ENCODE measurements at regions not wholly inside any gene's neighbourhood (a gene's known extent, or its start where the extent isn't known, plus 50 kb on each side); places are given as distances from the start of the nearest gene placed in this dataset.
"Not testable (repeated sequence)": the region's sequence is repeated elsewhere in the genome, so short reads cannot be mapped to it uniquely, and the experiment has no call there.

DNA sequence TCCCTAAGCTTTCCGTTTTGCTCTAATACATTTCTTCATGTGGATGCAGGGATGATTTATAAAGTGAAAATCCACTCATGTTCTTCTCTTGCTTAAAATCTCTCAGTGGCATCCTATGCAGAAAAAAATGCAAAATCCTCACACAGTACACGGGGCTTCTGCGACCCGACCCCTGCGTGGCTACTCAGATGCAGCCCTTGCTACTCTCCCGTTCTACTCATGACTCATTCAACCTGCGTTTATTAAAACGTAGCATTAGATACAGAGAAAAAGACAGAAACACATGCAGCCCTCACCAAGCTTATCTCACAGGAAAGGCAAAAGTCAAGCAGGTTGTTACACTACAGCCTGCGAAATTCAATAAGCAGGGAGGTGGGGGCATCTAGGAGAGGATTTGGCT, 284.4 kb upstream of the PFKP start:
- Histone ChIP-seq H3K4me3 (no peak overlapping the region), H3K9me3 (peaks cover 2% of the 10 kb centered on the region), H3K27ac (no peak overlapping the region), H3K27me3 (peaks cover 5% of the 10 kb centered on the region), H3K36me3 (no peaks in the 10 kb centered on the region), H3K4me1 (no peaks in the 10 kb centered on the region)
- DNase-seq (ENCODE audit: low spot score in 2 of 2): no peak
- TF ChIP-seq POLR2A (IDR thresholded peaks at IDR 0.05) (no peak), POLR2AphosphoS5 (IDR thresholded peaks at IDR 0.05) (no peak)
- TF ChIP-seq, protein P1, sequence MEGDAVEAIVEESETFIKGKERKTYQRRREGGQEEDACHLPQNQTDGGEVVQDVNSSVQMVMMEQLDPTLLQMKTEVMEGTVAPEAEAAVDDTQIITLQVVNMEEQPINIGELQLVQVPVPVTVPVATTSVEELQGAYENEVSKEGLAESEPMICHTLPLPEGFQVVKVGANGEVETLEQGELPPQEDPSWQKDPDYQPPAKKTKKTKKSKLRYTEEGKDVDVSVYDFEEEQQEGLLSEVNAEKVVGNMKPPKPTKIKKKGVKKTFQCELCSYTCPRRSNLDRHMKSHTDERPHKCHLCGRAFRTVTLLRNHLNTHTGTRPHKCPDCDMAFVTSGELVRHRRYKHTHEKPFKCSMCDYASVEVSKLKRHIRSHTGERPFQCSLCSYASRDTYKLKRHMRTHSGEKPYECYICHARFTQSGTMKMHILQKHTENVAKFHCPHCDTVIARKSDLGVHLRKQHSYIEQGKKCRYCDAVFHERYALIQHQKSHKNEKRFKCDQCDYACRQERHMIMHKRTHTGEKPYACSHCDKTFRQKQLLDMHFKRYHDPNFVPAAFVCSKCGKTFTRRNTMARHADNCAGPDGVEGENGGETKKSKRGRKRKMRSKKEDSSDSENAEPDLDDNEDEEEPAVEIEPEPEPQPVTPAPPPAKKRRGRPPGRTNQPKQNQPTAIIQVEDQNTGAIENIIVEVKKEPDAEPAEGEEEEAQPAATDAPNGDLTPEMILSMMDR (IDR thresholded peaks at IDR 0.05): no peak
- WGBS: 84% methylated on average over 9 of the region's 9 CpGs

DNA sequence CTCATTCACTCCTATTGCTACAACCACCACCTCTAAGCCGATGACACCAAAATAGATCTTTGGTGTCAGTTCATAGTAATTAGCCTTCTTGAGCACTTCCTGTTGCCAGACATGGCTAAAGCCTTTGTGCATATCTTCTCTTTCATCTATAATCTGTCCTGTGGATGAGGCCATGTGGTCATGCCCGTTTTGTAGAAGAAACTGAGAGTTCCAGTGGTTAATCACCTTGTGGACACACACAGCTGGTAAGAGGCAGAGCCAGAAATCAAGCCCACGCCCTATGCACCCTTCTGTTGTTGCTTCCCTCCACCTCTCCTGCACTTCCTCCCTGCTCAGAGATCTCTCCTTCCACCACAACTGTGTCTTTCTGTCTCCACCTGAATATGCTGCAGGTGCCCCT, 285.1 kb upstream of the PFKP start:
- H3K36me3 ChIP-seq: no peaks in the 10 kb centered on the region

DNA sequence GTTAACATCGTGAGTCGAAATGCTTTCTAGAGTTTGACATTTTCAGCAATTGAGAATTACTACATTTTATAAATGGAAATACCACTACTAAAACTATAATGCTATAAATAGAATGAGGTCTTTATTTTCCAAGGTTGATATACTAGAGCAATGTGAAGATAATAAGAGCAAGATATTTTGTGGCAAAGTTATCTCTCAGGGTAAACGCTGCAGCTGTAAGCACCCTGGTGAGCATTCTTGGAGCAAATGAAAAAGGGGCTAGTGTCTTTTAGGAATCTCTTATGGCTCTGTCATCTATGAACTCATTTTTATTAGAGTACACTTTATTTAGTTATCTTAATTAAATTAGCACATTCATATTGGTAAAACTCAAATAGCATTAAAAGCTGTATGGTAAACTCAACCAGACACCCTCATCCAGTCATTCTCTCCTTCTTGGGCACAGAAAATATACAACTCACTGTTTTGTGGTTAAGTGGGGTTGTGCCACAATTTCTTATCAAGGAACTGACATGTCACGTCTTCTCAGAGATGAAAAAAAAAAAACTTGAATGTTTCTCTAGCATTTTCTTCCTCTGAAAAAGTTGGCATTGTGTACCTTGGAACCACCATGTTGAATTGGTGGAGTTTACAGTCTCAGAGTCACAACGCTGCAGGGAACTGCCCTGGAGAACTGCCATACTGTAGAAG, 289.5 kb upstream of the PFKP start:
- peaks cover 3% of the 10 kb centered on the region for H3K9me3 ChIP-seq
- H3K4me3 ChIP-seq: no peak overlapping the region
- no peak for DNase-seq (ENCODE audit: low spot score in 2 of 2)
- H3K27me3 ChIP-seq: peaks cover 5% of the 10 kb centered on the region
- no peak overlapping the region for H3K27ac ChIP-seq
- no peaks in the 10 kb centered on the region for H3K4me1 ChIP-seq
- WGBS: 72% methylated on average over 5 of the region's 5 CpGs
- no peak for TF ChIP-seq POLR2AphosphoS5 (IDR thresholded peaks at IDR 0.05)
- TF ChIP-seq, protein P1 (IDR thresholded peaks at IDR 0.05): no peak
- no peak for TF ChIP-seq POLR2A (IDR thresholded peaks at IDR 0.05)
- no peak for TF ChIP-seq EP300 (IDR thresholded peaks at IDR 0.05)
- H3K36me3 ChIP-seq: no peaks in the 10 kb centered on the region

More for the DNA sequence above, 285.1 kb upstream of the PFKP start:
- 59% methylated on average over 3 of the region's 3 CpGs for WGBS
- peaks cover 2% of the 10 kb centered on the region for H3K9me3 ChIP-seq
- TF ChIP-seq POLR2A (IDR thresholded peaks at IDR 0.05) (no peak), EP300 (IDR thresholded peaks at IDR 0.05) (no peak), POLR2AphosphoS5 (IDR thresholded peaks at IDR 0.05) (no peak)
- TF ChIP-seq, protein P1 (IDR thresholded peaks at IDR 0.05): no peak
- H3K27ac ChIP-seq: no peak overlapping the region
- H3K27me3 ChIP-seq: peaks cover 5% of the 10 kb centered on the region
- H3K4me1 ChIP-seq: no peaks in the 10 kb centered on the region
- no peak overlapping the region for H3K4me3 ChIP-seq
- DNase-seq (ENCODE audit: low spot score in 2 of 2): no peak

GRCh38 chr10:2772816-2773631, 294.3 kb upstream of the PFKP start:
- 71% methylated on average over 37 of the region's 41 CpGs for WGBS
- Histone ChIP-seq H3K27ac (no peak overlapping the region), H3K4me1 (no peaks in the 10 kb centered on the region), H3K9me3 (peaks cover 7% of the 10 kb centered on the region), H3K36me3 (no peaks in the 10 kb centered on the region), H3K27me3 (no peaks in the 10 kb centered on the region), H3K4me3 (no peak overlapping the region)
- TF ChIP-seq POLR2AphosphoS5 (IDR thresholded peaks at IDR 0.05) (no peak), EP300 (IDR thresholded peaks at IDR 0.05) (no peak), POLR2A (IDR thresholded peaks at IDR 0.05) (no peak)
- TF ChIP-seq, protein P1 (IDR thresholded peaks at IDR 0.05): no peak
- DNase-seq (ENCODE audit: low spot score in 2 of 2): no peak

- TF ChIP-seq POLR2AphosphoS5 (IDR thresholded peaks at IDR 0.05) (no peak), EP300 (IDR thresholded peaks at IDR 0.05) (no peak), POLR2A (IDR thresholded peaks at IDR 0.05) (no peak)
- TF ChIP-seq, protein P1 (IDR thresholded peaks at IDR 0.05): no peak
- Histone ChIP-seq H3K4me3 (no peak overlapping the region), H3K27ac (no peak overlapping the region), H3K9me3 (peaks cover 7% of the 10 kb centered on the region), H3K36me3 (no peaks in the 10 kb centered on the region), H3K27me3 (no peaks in the 10 kb centered on the region), H3K4me1 (no peaks in the 10 kb centered on the region)
- WGBS: 88% methylated on average over 5 of the region's 5 CpGs
- DNase-seq (ENCODE audit: low spot score in 2 of 2): no peak
These were observed 295.2 kb upstream of the PFKP start for GRCh38 chr10:2772135-2772534.

GRCh38 chr10:2767293-2767692, 300.1 kb upstream of the PFKP start:
- DNase-seq (ENCODE audit: low spot score in 2 of 2); H3K36me3 ChIP-seq; H3K27me3 ChIP-seq; H3K4me3 ChIP-seq; H3K4me1 ChIP-seq; H3K9me3 ChIP-seq; H3K27ac ChIP-seq: not testable (repeated sequence)
- WGBS: 73% methylated on average over 5 of the region's 5 CpGs

Measured in suprapubic skin (tissue), 4 donors.